ENCODE measurements at regions not wholly inside any gene's neighbourhood (a gene's known extent, or its start where the extent isn't known, plus 50 kb on each side); places are given as distances from the start of the nearest gene placed in this dataset.

- TF ChIP-seq CTCF (IDR thresholded peaks at IDR 0.05; ENCODE audit: low read length) (no peak), EZH2 (optimal IDR thresholded peaks at IDR 0.05; ENCODE audit: low read depth, low read length) (no peak)
Observed at GRCh38 chr1:239856067-239856466, 235.6 kb upstream of the FMN2 start.
